HCT116 (cell line): ENCODE measurements at regions not wholly inside any gene's neighbourhood (a gene's known extent, or its start where the extent isn't known, plus 50 kb on each side); places are given as distances from the start of the nearest gene placed in this dataset.

Experiments
- ATAC-seq: fragments of 200-7000 bp; cut with Tn5 transposase; 2 replicates; pipeline ENCODE4 v1.9.1; 2020; ENCODE audit warnings: mild to moderate bottlenecking, moderate library complexity
- BruUV-seq: library from RNA; stranded (reverse); fragments of 400-500 nt; replicated peaks from 2 replicates; lab custom pipeline; 2021; lab: Mats Ljungman, UMichigan
- CTCF ChIA-PET: fragments of 300-600 bp; sonication (Branson Sonifier 250); formaldehyde crosslinking; loops from one replicate; lab custom pipeline; 2021; ENCODE audit warnings: antibody characterized with exemption; lab: Charles Lee
- POLR2A ChIA-PET: fragments of 300-600, 350-600 bp; sonication (Branson Sonifier 250); formaldehyde crosslinking; loops from one replicate; lab custom pipeline; 2021; ENCODE audit warnings: antibody characterized with exemption; lab: Charles Lee
- RAD21 ChIA-PET, 2 experiments: fragments of 300-600 bp; sonication (Branson Sonifier 250); formaldehyde crosslinking; loops; one replicate each; lab custom pipeline; 2023; ENCODE audit warnings: low total read pairs in 2 of 2; ENCODE audit not compliant: uncharacterized antibody in 2 of 2, unreplicated experiment in 2 of 2, low non-redundant PET in 1 of 2; lab: Charles Lee
- DNase-seq: peaks from one replicate; pipeline ENCODE4 v3.0.0-alpha.2; 2010; ENCODE audit warnings: low read depth, low spot score
- H2AFZ ChIP-seq: fragments of 200-600 bp; shearing (Covaris generic), sonication (generic); 2 replicates; pipeline ENCODE4 v1.6.1; 2017; ENCODE audit warnings: low read depth, mixed run types, mixed read lengths, antibody characterized with exemption, low read length; ENCODE audit not compliant: poor library complexity, severe bottlenecking
- H3K27ac ChIP-seq: 2 replicates; pipeline ENCODE4 v1.5.1; 2012; ENCODE audit warnings: low read depth, low read length
- H3K27me3 ChIP-seq: fragments of 200-600 bp; sonication (generic); 2 replicates; pipeline ENCODE4 v1.6.1; 2016; ENCODE audit warnings: mixed run types, low read length, mixed read lengths; ENCODE audit not compliant: insufficient read depth
- H3K36me3 ChIP-seq, 2 experiments: fragments of 200-500 bp in 1 of 2; fragments of 200-600 bp in 1 of 2; sonication (Bioruptor generic) in 1 of 2; sonication (generic) in 1 of 2; 2 replicates each; pipeline versions ENCODE4 v1.5.1 to v1.6.1; 2014 to 2016; ENCODE audit warnings: low read length in 2 of 2, inconsistent platforms in 1 of 2, mixed read lengths in 1 of 2, mixed run types in 1 of 2; ENCODE audit not compliant: insufficient read depth in 2 of 2, control insufficient read depth in 1 of 2
- H3K4me1 ChIP-seq, 2 experiments: fragments of 200-600 bp in 1 of 2; sonication (generic) in 1 of 2; 2 replicates each; pipeline versions ENCODE4 v1.5.1 to v1.6.1; 2012 to 2017; ENCODE audit warnings: low read length in 2 of 2, inconsistent platforms in 1 of 2, mild to moderate bottlenecking in 1 of 2, mixed read lengths in 1 of 2, mixed run types in 1 of 2, moderate library complexity in 1 of 2; ENCODE audit not compliant: insufficient read depth in 2 of 2, control insufficient read depth in 1 of 2
- H3K4me2 ChIP-seq: fragments of 200-600 bp; sonication (generic); 2 replicates; pipeline ENCODE4 v1.6.1; 2017; ENCODE audit warnings: mixed run types, low read length, mixed read lengths
- H3K4me3 ChIP-seq, 2 experiments: fragments of 200-600 bp in 1 of 2; sonication (generic) in 1 of 2; replicated peaks in 1 of 2; 2 replicates each; pipeline ENCODE4 v1.5.1; 2011 to 2016; ENCODE audit warnings: low read length in 2 of 2, control low read depth in 1 of 2, low read depth in 1 of 2, mild to moderate bottlenecking in 1 of 2, mixed read lengths in 1 of 2, mixed run types in 1 of 2
- H3K79me2 ChIP-seq: fragments of 200-600 bp; sonication (generic); 2 replicates; pipeline ENCODE4 v1.6.1; 2017; ENCODE audit warnings: mild to moderate bottlenecking, mixed run types, low read length, moderate library complexity, mixed read lengths; ENCODE audit not compliant: insufficient read depth
- H3K9ac ChIP-seq: fragments of 200-600 bp; sonication (generic); 2 replicates; pipeline ENCODE4 v1.6.1; 2016; ENCODE audit warnings: low read length, mixed read lengths
- H3K9me2 ChIP-seq: fragments of 200-600 bp; sonication (generic), shearing (Covaris generic); 2 replicates; pipeline ENCODE4 v1.6.1; 2017; ENCODE audit warnings: mixed run types, mild to moderate bottlenecking, moderate library complexity; ENCODE audit not compliant: insufficient read depth
- H3K9me3 ChIP-seq, 2 experiments: fragments of 200-500 bp in 1 of 2; fragments of 200-600 bp in 1 of 2; sonication (Bioruptor generic) in 1 of 2; sonication (generic) in 1 of 2; 2 replicates each; pipeline ENCODE4 v1.6.1; 2014 to 2017; ENCODE audit warnings: low read length in 2 of 2, mixed read lengths in 2 of 2, inconsistent platforms in 1 of 2, low read depth in 1 of 2, mild to moderate bottlenecking in 1 of 2, mixed run types in 1 of 2, moderate library complexity in 1 of 2; ENCODE audit not compliant: control insufficient read depth in 1 of 2, insufficient read depth in 1 of 2
- H4K20me1 ChIP-seq: fragments of 200-600 bp; sonication (generic), shearing (Covaris generic); 2 replicates; pipeline ENCODE4 v1.6.1; 2017; ENCODE audit warnings: mixed run types, mild to moderate bottlenecking, moderate library complexity; ENCODE audit not compliant: insufficient read depth
- ATF3 ChIP-seq: IDR thresholded peaks from 2 replicates; pipeline ENCODE4 v1.6.1; 2012
- CBX3 ChIP-seq: IDR thresholded peaks from 2 replicates; pipeline ENCODE4 v1.6.1; 2012; ENCODE audit warnings: low read depth
- CEBPB ChIP-seq: IDR thresholded peaks from 2 replicates; pipeline ENCODE4 v1.6.1; 2012; ENCODE audit warnings: low read depth
- CTCF ChIP-seq, 3 experiments: fragments of 200-600 bp in 1 of 3; sonication (generic) in 1 of 3; IDR thresholded peaks in 2 of 3; conservative IDR thresholded peaks in 1 of 3; 2 replicates each; pipeline ENCODE4 v1.5.1; 2012 to 2017; ENCODE audit warnings: low read depth in 2 of 3, low read length in 2 of 3, antibody characterized with exemption in 1 of 3, borderline replicate concordance in 1 of 3, control low read depth in 1 of 3, mild to moderate bottlenecking in 1 of 3, mixed read lengths in 1 of 3, mixed run types in 1 of 3, moderate library complexity in 1 of 3; ENCODE audit not compliant: insufficient read depth in 1 of 3
- EZH2 ChIP-seq: fragments of 200-600 bp; sonication (generic); IDR thresholded peaks from 2 replicates; pipeline ENCODE4 v1.6.1; 2017; ENCODE audit warnings: antibody characterized with exemption, mixed run types
- JUND ChIP-seq: IDR thresholded peaks from 2 replicates; pipeline ENCODE4 v1.6.1; 2012
- MAX ChIP-seq: IDR thresholded peaks from 2 replicates; pipeline ENCODE4 v1.6.1; 2012
- POLR2A ChIP-seq: IDR thresholded peaks from 2 replicates; pipeline ENCODE4 v1.7.0; 2011; ENCODE audit warnings: borderline replicate concordance; ENCODE audit not compliant: insufficient read depth, insufficient read length; ENCODE audit errors: extremely low read depth
- POLR2AphosphoS5 ChIP-seq: IDR thresholded peaks from 2 replicates; pipeline ENCODE4 v1.6.1; 2011; ENCODE audit warnings: mild to moderate bottlenecking, low read depth, low read length, moderate library complexity
- RAD21 ChIP-seq: IDR thresholded peaks from 2 replicates; pipeline ENCODE4 v1.6.1; 2012; ENCODE audit warnings: low read depth, mild to moderate bottlenecking
- REST ChIP-seq: IDR thresholded peaks from 2 replicates; pipeline ENCODE4 v1.6.1; 2012; ENCODE audit warnings: low read depth
- SIN3A ChIP-seq: IDR thresholded peaks from 2 replicates; pipeline ENCODE4 v1.6.1; 2012; ENCODE audit warnings: low read depth
- SP1 ChIP-seq: IDR thresholded peaks from 2 replicates; pipeline ENCODE4 v1.6.1; 2012; ENCODE audit warnings: low read depth
- SRF ChIP-seq: IDR thresholded peaks from 2 replicates; pipeline ENCODE4 v1.6.1; 2012; ENCODE audit warnings: low read depth
- TCF7L2 ChIP-seq: IDR thresholded peaks from 2 replicates; pipeline ENCODE4 v1.7.0; 2011; ENCODE audit warnings: borderline replicate concordance, inconsistent platforms; ENCODE audit not compliant: insufficient read depth, insufficient read length; ENCODE audit errors: extremely low read depth
- YY1 ChIP-seq: IDR thresholded peaks from 2 replicates; pipeline ENCODE4 v1.6.1; 2011; ENCODE audit warnings: low read length, low read depth, moderate library complexity, mild to moderate bottlenecking; ENCODE audit not compliant: insufficient replicate concordance; ENCODE audit errors: extremely low read depth
- ZBTB33 ChIP-seq: IDR thresholded peaks from 2 replicates; pipeline ENCODE4 v1.6.1; 2011; ENCODE audit warnings: mild to moderate bottlenecking, low read length, moderate library complexity; ENCODE audit not compliant: insufficient replicate concordance; ENCODE audit errors: extremely low read depth
- ZFX ChIP-seq: fragments of 450-650 bp; IDR thresholded peaks from 2 replicates; pipeline ENCODE4 v1.6.1; 2017
- ZNF274 ChIP-seq: fragments of 200-500 bp; sonication (Bioruptor generic); IDR thresholded peaks from 2 replicates; pipeline ENCODE4 v1.6.1; 2014; ENCODE audit warnings: mild to moderate bottlenecking, low read depth, low read length, inconsistent platforms
- intact Hi-C: fragments of 100-400 bp; cut with micrococcal nuclease; formaldehyde crosslinking; loops from 2 replicates; pipeline ENCODE4 v1.10.0; 2022

- Histone ChIP-seq H3K9me3 (no peaks in the 10 kb centered on the region), H3K36me3 (no peaks in the 10 kb centered on the region), H3K79me2 (no peaks in the 10 kb centered on the region), H3K27me3 (no peaks in the 10 kb centered on the region), H3K9ac (no peak overlapping the region), H3K27ac (no peak overlapping the region), H3K4me3 (no peak overlapping the region), H3K9me2 (no peaks in the 10 kb centered on the region), H4K20me1 (no peaks in the 10 kb centered on the region), H2AFZ (no peak overlapping the region), H3K4me1 (peaks cover 0 to 22% of the 10 kb centered on the region in 2 experiments; a peak in 2 of 4 replicates), H3K4me2 (no peak overlapping the region)
- DNase-seq (no peak), ATAC-seq (no peak)
- ChIA-PET POLR2A (no interaction called here), RAD21 (no interaction called here), CTCF (no interaction called here)
- BruUV-seq = no TSS peak
- no peak for TF ChIP-seq POLR2AphosphoS5
- no peak for TF ChIP-seq SP1
- TF ChIP-seq MAX = no peak
- no peak for TF ChIP-seq CEBPB
- TF ChIP-seq CBX3 = no peak
- TF ChIP-seq ZFX = no peak
- no peak for TF ChIP-seq POLR2A
- TF ChIP-seq SIN3A = no peak
- TF ChIP-seq REST = no peak
- TF ChIP-seq EZH2 = no peak
- TF ChIP-seq JUND = no peak
- TF ChIP-seq ZBTB33 = no peak
- no peak for TF ChIP-seq ZNF274
- TF ChIP-seq RAD21 = no peak
- TF ChIP-seq ATF3 = no peak
- TF ChIP-seq TCF7L2 = no peak
- no peak for TF ChIP-seq YY1
- TF ChIP-seq SRF = no peak
- no peak for TF ChIP-seq CTCF (IDR thresholded peaks at IDR 0.05 in 2 of 3, conservative IDR thresholded peaks at IDR 0.05 in 1 of 3; ENCODE audit: borderline replicate concordance in 1 of 3, insufficient read depth in 1 of 3, low read depth in 2 of 3, low read length in 2 of 3)
- intact Hi-C loops = no loop called here
Observed at GRCh38 chr16:48011878-48012658, 143.7 kb downstream of the ABCC12 start.
